BJ (cell line): ENCODE measurements at regions not wholly inside any gene's neighbourhood (a gene's known extent, or its start where the extent isn't known, plus 50 kb on each side); places are given as distances from the start of the nearest gene placed in this dataset.
"Not testable (repeated sequence)": the region's sequence is repeated elsewhere in the genome, so short reads cannot be mapped to it uniquely, and the experiment has no call there.

ENCODE experiments used
- CTCF ChIA-PET: fragments of 350-600 bp; formaldehyde crosslinking; extraction: SDS; loops from one replicate; lab custom pipeline; 2021; ENCODE audit warnings: antibody characterized with exemption, inconsistent platforms; lab: Yijun Ruan, JAX
- POLR2A ChIA-PET: fragments of 300-600 bp; sonication (Branson Sonifier 250); formaldehyde crosslinking; extraction: SDS; loops from one replicate; lab custom pipeline; 2021; ENCODE audit warnings: antibody characterized with exemption; lab: Charles Lee
- DNase-seq: peaks from one replicate; pipeline ENCODE4 v3.0.0-alpha.2; 2011; ENCODE audit warnings: low read depth
- H3K27me3 ChIP-seq: 2 replicates; pipeline ENCODE4 v1.6.0; 2011; ENCODE audit warnings: low read length; ENCODE audit not compliant: control insufficient read depth, insufficient read depth
- H3K36me3 ChIP-seq: 2 replicates; pipeline ENCODE4 v1.5.1; 2011; ENCODE audit warnings: low read length; ENCODE audit not compliant: control insufficient read depth, insufficient read depth
- H3K4me3 ChIP-seq: 2 replicates; pipeline ENCODE4 v1.5.1; 2011; ENCODE audit warnings: low read depth, mild to moderate bottlenecking, control low read depth, low read length
- CTCF ChIP-seq: IDR thresholded peaks from 2 replicates; pipeline ENCODE4 v1.5.1; 2011; ENCODE audit warnings: low read depth, mild to moderate bottlenecking, control low read depth, inconsistent platforms, low read length, moderate library complexity; ENCODE audit not compliant: insufficient read depth

- no peak for DNase-seq
- H3K4me3 ChIP-seq: no peak overlapping the region
- no peaks in the 10 kb centered on the region for H3K27me3 ChIP-seq
- POLR2A ChIA-PET: interaction anchor here (0.6 kb wide), 1 partner anchor 1728 kb away, joined by 3 read pairs; no protein-coding TSS in a partner anchor
- no peaks in the 10 kb centered on the region for H3K36me3 ChIP-seq
- TF ChIP-seq CTCF: no peak
- CTCF ChIA-PET: no interaction called here
Measured at GRCh38 chr4:120000591-120001296, 65.9 kb downstream of the MAD2L1 start.

GRCh38 chr4:119996024-119996423, 70.6 kb downstream of the MAD2L1 start:
- CTCF ChIA-PET, POLR2A ChIA-PET, H3K27me3 ChIP-seq, H3K4me3 ChIP-seq, DNase-seq, H3K36me3 ChIP-seq: not testable (repeated sequence)

DNA sequence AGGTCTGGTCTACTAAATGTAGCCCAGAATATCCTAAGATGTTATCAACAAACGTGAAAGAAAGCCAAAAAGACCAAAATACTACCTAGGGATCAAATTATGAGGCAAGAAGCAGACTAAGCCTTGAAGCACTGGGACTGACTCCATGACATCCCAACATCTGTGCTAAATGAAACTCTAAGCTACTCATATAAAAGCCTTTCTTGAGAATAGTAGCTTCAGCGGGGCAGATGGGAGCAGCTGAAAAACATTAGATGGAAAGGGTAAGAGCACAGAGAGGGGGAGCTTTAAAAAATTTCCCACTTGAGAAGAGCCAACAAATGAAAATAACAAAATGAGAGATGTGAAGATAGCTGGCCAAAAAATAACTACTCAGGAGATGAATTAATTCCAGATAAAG, 81.7 kb downstream of the MAD2L1 start:
- CTCF ChIA-PET: no interaction called here
- Histone ChIP-seq H3K4me3 (no peak overlapping the region), H3K27me3 (no peaks in the 10 kb centered on the region), H3K36me3 (no peaks in the 10 kb centered on the region)
- TF ChIP-seq CTCF: no peak
- no peak for DNase-seq
- POLR2A ChIA-PET: no interaction called here

- no peak for DNase-seq
- POLR2A ChIA-PET: no interaction called here
- Histone ChIP-seq H3K4me3 (no peak overlapping the region), H3K36me3 (no peaks in the 10 kb centered on the region), H3K27me3 (no peaks in the 10 kb centered on the region)
- no peak for TF ChIP-seq CTCF
- CTCF ChIA-PET: no interaction called here
Measured at GRCh38 chr4:119982756-119983155, 83.9 kb downstream of the MAD2L1 start.

GRCh38 chr4:119980456-119980855, 86.2 kb downstream of the MAD2L1 start:
- no peaks in the 10 kb centered on the region for H3K36me3 ChIP-seq
- H3K27me3 ChIP-seq: no peaks in the 10 kb centered on the region
- no peak for DNase-seq
- no peak for TF ChIP-seq CTCF
- POLR2A ChIA-PET: no interaction called here
- no peak overlapping the region for H3K4me3 ChIP-seq
- CTCF ChIA-PET: no interaction called here
